GM19452 (cell line): ENCODE measurements at regions not wholly inside any gene's neighbourhood (a gene's known extent, or its start where the extent isn't known, plus 50 kb on each side); places are given as distances from the start of the nearest gene placed in this dataset.

ENCODE experiments used
- ATAC-seq: cut with Tn5 transposase; IDR thresholded peaks from one replicate; pipeline ENCODE4 v1.9.1; 2021; ENCODE audit not compliant: unreplicated experiment

DNA sequence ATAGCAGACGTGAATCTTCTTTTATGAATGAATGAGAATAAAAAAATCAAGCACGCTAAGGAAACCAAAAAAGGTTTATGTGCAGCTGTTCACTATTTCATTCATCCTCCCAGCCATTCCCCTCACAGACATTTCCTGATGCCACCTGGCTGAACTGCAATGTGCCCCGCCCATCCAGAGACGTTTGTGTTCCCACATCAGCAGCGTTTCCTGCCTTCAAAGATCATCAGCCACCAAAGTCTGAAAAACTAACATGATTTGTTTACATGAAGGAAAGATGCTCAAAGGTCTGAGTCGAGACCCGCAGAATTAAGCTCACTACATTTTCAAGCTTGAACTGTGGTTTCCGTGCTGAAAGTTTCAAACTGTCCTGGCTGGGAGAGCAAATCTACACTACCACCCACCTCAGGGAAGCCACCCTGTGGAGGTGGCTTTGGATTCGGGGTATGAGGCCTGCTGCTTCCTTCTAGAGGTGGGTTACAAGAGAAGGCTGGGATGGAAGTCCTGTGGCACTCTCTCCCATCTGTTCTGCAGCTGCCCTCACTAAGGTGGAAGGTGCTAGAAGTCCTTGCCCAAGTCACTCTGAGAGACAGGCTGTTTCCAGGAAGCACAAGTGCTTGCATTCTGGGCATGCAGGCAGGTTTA lies 201.3 kb upstream of the OSR1 start:
- ATAC-seq: no peak

GRCh38 chr2:19556648-19557047 lies 198.2 kb upstream of the OSR1 start:
- ATAC-seq: no peak

DNA sequence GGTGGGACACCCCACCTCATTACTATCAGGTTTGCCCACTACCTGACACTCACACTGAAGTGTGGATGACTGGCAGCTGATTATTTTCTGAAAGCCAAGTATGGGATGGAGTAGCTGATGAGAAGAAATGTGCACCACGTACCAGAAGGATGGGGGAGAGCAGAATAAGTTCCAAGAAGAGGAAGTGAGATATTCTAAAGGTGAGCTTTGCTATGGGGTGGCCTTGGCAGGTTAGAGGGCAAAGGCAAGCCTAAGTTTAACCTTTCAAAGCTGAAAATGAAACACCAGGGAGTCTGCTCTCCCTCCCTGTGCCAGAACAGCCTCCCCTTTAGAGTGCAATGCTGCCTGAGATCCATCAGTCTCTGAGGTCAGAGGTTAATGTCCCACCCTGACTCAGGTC lies 196.1 kb upstream of the OSR1 start:
- no peak for ATAC-seq

- no peak for ATAC-seq
Measured at GRCh38 chr2:19552270-19552669, 193.8 kb upstream of the OSR1 start.

DNA sequence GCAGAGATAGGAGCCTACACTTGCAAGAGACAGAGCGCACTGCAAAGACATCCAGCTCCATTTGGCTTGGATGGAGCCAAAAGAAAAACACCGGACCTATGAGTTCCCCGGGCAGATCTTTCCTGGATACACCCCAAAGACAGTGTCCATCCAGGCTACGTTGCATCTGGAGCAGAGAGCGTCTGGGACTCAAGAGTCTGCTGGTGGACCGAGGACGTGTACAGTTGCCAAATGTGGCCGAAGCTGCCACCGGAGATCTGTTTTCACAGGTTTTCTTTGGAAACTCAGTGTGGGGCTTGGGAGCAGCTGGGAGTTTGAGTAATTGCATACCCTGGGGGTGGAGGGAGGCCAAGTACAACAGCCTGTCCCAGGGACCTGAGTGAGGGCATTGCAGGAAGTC lies 192.3 kb upstream of the OSR1 start:
- no peak for ATAC-seq

DNA sequence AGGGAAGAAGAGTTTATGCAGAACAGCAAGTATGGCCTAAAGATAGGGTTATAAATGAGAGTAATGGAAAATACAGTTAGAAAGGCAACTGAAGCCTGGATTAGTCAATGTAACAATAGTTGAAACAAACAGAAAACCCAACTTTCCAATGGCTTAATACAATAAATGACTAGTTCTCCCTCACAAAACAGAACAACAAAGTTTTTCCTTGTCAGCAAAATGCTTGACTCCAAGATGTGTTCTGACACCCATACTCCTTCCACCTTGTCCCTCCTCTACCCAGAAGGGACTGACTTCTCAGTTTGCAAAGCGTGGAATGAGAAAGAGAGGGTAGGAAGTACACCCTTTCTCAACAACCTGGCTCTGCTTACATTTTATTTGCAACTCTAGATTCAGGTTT lies 191.4 kb upstream of the OSR1 start:
- ATAC-seq: no peak

GRCh38 chr2:19548116-19548515 lies 189.7 kb upstream of the OSR1 start:
- ATAC-seq: no peak

- no peak for ATAC-seq
Measured at GRCh38 chr2:19547321-19547720, 188.9 kb upstream of the OSR1 start.

- ATAC-seq: no peak
Measured at GRCh38 chr2:19545507-19545906, 187.1 kb upstream of the OSR1 start.

DNA sequence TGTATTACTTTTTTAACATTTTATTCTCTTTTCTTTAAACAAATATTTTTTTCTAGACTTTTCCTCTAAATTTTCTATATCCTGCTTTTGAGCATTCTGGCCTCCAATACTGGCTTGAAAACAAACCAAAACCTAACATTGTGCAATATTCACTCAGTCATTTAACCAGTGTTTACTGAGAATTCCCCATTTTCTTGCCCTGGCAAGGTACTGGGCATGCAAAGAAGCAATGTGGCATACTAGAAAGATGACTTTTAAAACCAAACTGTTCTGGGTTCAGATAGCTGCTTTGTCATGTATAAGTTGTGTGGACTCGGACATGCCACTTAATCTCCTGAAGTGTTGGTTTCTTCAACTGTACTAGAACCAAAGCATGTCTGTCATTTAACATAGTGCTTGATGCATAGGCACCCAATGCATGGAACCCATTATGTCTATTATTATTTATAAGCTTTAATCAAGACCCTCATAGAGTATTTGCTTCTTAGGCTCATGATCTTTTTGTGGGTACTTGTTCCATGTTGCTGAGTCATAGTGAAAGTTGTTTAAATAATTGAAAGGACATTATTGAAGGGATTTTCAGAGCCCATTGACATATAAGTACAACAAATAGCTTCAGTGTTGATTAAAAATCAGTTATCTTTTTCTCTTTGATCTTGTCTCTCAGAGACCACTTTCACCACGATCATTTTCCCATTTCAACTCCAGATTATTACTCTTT lies 185.4 kb upstream of the OSR1 start:
- no peak for ATAC-seq

GRCh38 chr2:19542796-19543662 lies 184.6 kb upstream of the OSR1 start:
- ATAC-seq: no peak

DNA sequence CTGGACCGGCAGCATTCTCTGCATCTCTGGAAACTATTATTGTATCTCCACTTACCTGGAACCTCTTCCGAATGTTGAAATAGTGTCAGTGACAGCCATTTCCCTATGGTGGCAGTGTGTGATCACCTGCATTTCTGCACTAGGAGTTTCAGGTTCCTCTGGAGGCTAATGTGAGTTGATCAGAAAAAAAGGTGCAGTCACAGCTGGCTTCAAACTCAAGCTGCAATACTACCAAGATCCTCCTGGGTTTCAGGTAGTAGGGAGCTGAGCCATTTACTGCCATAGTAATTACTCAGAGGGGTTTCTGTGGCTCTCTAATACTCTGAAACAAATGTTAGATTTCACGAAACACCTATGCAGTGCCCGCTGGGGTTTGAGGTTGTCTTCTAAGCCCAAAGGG lies 183.5 kb upstream of the OSR1 start:
- no peak for ATAC-seq

DNA sequence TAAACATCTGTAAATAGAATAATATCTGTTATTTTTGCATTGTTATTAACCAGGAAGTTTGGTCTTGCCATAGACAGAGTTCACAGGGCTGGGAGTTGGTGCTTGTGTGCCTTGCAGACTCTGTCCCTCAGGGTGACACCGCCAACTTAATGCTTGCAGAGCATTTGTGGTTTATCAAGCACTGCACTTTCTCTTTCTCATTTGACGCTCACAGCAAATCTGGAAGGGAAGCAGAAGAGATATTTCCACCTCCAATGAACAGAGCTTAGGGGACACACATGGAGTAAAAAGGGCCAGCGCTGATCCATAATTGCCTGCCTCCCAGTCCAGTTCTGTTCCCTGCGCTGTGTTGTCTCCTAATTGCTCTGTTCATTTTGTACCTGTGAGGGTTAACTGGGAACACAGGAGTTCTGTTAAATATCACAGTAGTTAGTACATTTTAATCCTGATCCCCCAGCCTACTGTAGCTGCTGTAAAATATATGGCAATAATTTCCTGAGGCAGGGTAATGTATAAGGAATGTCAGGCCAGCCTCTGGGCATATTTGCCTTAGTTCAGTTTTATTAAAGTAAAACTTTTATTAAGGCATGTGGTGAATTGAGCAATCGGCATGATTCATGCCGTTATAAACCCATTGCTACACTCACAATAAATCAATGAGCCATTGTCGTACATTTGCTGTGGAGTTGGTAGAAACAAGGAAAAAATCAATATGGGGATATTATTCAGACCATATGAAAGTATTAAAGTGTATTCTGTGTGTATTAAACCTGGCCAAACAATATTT lies 182.5 kb upstream of the OSR1 start:
- no peak for ATAC-seq

GRCh38 chr2:19538411-19538963 lies 180.1 kb upstream of the OSR1 start:
- no peak for ATAC-seq

DNA sequence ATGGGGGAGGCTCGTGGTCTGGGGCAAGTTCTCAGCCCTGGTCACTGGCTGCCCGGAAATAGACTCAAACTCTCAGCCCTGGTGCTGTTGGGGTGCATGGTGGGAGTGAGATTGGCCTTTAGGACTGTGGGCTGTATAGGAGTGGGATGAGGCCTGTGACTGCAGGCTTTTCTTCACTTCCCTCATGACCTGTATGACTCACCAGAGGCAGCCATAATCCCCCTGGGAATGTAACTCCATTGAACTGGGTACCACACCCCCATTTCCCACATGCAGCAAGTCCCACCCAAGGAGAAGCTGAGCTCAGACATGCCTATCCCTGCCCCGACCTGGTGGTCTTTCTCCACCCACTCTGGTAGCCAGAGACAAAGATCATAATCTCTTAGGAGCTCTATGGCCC lies 177.7 kb upstream of the OSR1 start:
- ATAC-seq: no peak

GRCh38 chr2:19532547-19533196 lies 174.2 kb upstream of the OSR1 start:
- no peak for ATAC-seq

- no peak for ATAC-seq
Measured at GRCh38 chr2:19529677-19530076, 171.3 kb upstream of the OSR1 start.

- ATAC-seq: no peak
Measured at GRCh38 chr2:19527771-19528170, 169.3 kb upstream of the OSR1 start.

DNA sequence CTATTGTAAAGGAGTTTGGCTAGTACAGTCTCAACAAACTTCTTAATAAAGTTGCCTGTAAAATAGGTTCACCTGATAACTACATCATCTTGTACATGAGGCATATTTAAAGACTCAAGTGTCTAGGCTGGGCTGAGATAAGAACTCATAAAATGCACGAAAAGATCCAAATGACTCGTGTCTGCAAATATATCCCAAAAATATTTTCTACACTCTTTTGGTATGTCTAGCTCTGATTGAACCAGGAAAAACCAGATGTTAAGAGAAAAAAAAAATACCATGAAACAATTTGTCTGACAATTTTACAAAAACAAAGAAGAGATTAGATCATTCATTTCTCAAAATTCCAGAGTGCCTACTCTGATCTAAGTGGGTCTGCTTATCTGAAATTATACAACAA lies 166.9 kb upstream of the OSR1 start:
- ATAC-seq: no peak

GRCh38 chr2:19519045-19519444 lies 160.6 kb upstream of the OSR1 start:
- no peak for ATAC-seq
